Adrenal gland (tissue), 9 donors: ENCODE measurements at regions not wholly inside any gene's neighbourhood (a gene's known extent, or its start where the extent isn't known, plus 50 kb on each side); places are given as distances from the start of the nearest gene placed in this dataset.

ENCODE experiments used
- DNase-seq, 7 donors: peaks; one replicate each; pipeline ENCODE4 v3.0.0-alpha.2; 2019 to 2020
- H3K27ac ChIP-seq, 5 donors: fragments of 200-600 bp; sonication (generic) in 4 of 5; 1 replicate in 3 of 5; 2 replicates in 2 of 5; pipeline versions ENCODE4 v1.5.1 to v1.8.0; 2016 to 2020; ENCODE audit warnings: mild to moderate bottlenecking in 1 of 5
- H3K27me3 ChIP-seq: fragments of 200-600 bp; 2 replicates; pipeline ENCODE4 v1.8.0; 2021
- H3K36me3 ChIP-seq, 2 donors: fragments of 200-600 bp; replicated peaks in 1 of 2; 1 replicate in 1 of 2; 2 replicates in 1 of 2; pipeline versions ENCODE4 v1.5.1 to v1.8.0; 2018 to 2022
- H3K4me1 ChIP-seq, 2 donors: fragments of 200-600 bp; replicated peaks in 1 of 2; 1 replicate in 1 of 2; 2 replicates in 1 of 2; pipeline versions ENCODE4 v1.5.1 to v1.8.0; 2018 to 2021
- H3K4me3 ChIP-seq, 4 donors: fragments of 200-600 bp; sonication (generic) in 3 of 4; one replicate each; pipeline ENCODE4 v1.5.1; 2016 to 2018
- H3K9me3 ChIP-seq, 3 donors: fragments of 200-600 bp; sonication (generic) in 1 of 3; replicated peaks in 1 of 3; 1 replicate in 2 of 3; 2 replicates in 1 of 3; pipeline versions ENCODE4 v1.5.1 to v1.8.0; 2016 to 2021
- CTCF ChIP-seq, 6 experiments: fragments of 450-650 bp in 4 of 6; fragments of 200-600 bp in 2 of 6; sonication (generic) in 1 of 6; IDR thresholded peaks; 1 replicate in 5 of 6; 2 replicates in 1 of 6; pipeline versions ENCODE4 v1.5.1 to v1.8.0; 2016 to 2021; ENCODE audit warnings: antibody characterized with exemption in 6 of 6, mild to moderate bottlenecking in 2 of 6, moderate library complexity in 1 of 6
- POLR2A ChIP-seq, 2 donors: fragments of 450-650 bp; IDR thresholded peaks; one replicate each; pipeline ENCODE4 v1.6.1; 2017; ENCODE audit warnings: antibody characterized with exemption in 2 of 2, mild to moderate bottlenecking in 2 of 2, moderate library complexity in 1 of 2
- WGBS, 4 donors: extraction: QIAGEN DNeasy Blood & Tissue Kit in 2 of 4; methylation state at CpG; one replicate each; pipeline versions ENCODE4 v1.1.5 to v1.1.7; 2013 to 2017; 5-methylcytosine and 5-hydroxymethylcytosine counted together
- intact Hi-C, 2 donors: fragments of 100-400 bp; cut with DNase I; formaldehyde crosslinking; loops; one replicate each; pipeline versions ENCODE4 v1.14.1 to v1.15.0; 2022 to 2023
- donor health status: healthy with polysubstance abuse.
- donor health status: Bipolar disorder and iron deficiency.
- donor health status: DM: yes; HTN: yes; CAD: no.
- donor health status: DM: no; HTN: no; CAD: no.
- donor health status: DM: no; HTN: no; CAD: no.

GRCh38 chr9:6098431-6098830 lies 83.0 kb upstream of the RANBP6 start:
- intact Hi-C loops = no loop called here
- H3K27ac ChIP-seq = peak overlapping the region in 4 of 5 donors; percentile 29 to 83 (median 80)
- H3K4me3 ChIP-seq = no peak overlapping the region
- H3K9me3 ChIP-seq = no peaks in the 10 kb centered on the region
- no peaks in the 10 kb centered on the region for H3K36me3 ChIP-seq
- no peak for TF ChIP-seq POLR2A (IDR thresholded peaks at IDR 0.05)
- no peak for TF ChIP-seq CTCF (IDR thresholded peaks at IDR 0.05)
- peak in 3 of 7 donors; percentile 32 to 52 (median 36) for DNase-seq
- peaks cover 0 to 6% of the 10 kb centered on the region in 2 donors for H3K4me1 ChIP-seq
- no peaks in the 10 kb centered on the region for H3K27me3 ChIP-seq
- WGBS, 4 donors = 19 to 39% (median 25%) methylated on average over 1 of the region's 1 CpG

DNA sequence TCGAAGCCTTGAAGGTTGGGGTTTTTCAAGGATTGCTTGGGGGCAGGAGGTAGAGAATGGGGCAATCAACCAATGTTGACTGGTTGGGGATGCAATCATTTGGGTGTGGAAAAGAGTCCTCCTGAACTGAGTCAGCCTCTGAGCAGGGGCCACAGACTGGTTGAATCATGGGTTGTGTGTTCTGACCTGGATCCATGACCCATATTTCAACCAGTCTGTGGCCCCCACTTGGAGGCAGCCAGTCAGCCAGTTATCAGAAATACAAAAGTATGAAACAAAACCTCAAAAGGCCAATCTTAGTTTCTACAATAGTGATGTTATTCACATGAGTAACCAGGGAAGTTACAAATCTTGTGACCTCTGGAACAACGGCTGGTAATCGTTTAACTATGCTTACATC lies 81.4 kb upstream of the RANBP6 start:
- intact Hi-C loops = no loop called here
- 59 to 95% (median 67%) methylated on average over 3 of the region's 3 CpGs for WGBS, 4 donors
- H3K36me3 ChIP-seq = no peaks in the 10 kb centered on the region
- peaks cover 0 to 6% of the 10 kb centered on the region in 2 donors for H3K4me1 ChIP-seq
- no peak overlapping the region for H3K4me3 ChIP-seq
- no peaks in the 10 kb centered on the region for H3K9me3 ChIP-seq
- DNase-seq = peak in 1 of 7 donors; percentile 20
- no peak overlapping the region for H3K27ac ChIP-seq
- no peak for TF ChIP-seq CTCF (IDR thresholded peaks at IDR 0.05)
- no peaks in the 10 kb centered on the region for H3K27me3 ChIP-seq

DNA sequence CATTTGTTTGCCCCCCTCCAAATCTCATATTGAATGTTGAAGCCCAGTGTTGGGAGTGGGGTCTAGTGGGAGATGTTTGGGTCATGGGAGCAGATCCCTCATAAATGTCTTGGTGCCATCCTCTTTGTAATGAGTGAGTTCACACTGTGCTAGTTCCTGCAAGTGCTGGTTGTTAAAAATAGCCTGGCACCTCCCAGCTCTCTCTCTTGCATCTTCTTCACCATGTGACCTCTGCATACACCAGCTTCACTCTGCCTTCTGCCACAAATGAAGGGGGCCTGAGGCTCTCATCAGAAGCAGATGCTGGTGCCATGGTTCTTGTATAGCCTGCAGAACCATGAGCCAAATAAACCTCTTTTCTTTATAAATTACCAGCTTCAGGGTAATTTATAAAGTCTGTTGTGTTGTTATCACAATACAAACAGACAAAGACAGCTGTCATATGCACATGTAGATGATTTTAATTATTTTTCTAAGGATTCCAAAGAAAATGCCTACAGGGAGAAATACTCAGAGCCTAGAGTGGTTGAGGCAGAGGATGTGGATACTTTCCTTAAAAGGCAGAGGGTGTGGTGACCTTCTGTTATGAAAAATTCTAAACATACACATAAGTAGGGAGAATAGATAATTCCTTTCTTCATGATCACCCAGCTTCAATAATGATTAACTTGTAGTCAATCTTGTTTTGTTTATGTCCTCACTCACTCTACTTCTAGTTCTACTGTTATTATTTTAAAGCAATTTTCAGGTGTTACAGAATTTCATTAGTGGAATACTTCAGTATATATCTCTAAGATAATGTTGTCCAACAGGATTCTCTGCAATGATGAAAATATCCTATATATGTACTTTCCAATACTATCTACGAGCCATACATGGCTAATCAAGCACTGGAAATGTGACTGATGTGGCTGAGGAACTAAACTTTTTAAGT lies 75.1 kb upstream of the RANBP6 start:
- no peaks in the 10 kb centered on the region for H3K36me3 ChIP-seq
- H3K27ac ChIP-seq = no peak overlapping the region
- no peak for DNase-seq
- intact Hi-C loops = no loop called here
- TF ChIP-seq CTCF (IDR thresholded peaks at IDR 0.05) (no peak), POLR2A (IDR thresholded peaks at IDR 0.05) (no peak)
- no peaks in the 10 kb centered on the region for H3K4me1 ChIP-seq
- WGBS, 4 donors = 82 to 90% (median 85%) methylated on average over 1 of the region's 1 CpG
- no peaks in the 10 kb centered on the region for H3K9me3 ChIP-seq
- H3K27me3 ChIP-seq = no peaks in the 10 kb centered on the region
- H3K4me3 ChIP-seq = no peak overlapping the region

GRCh38 chr9:6089300-6089699 lies 73.9 kb upstream of the RANBP6 start:
- no peak for TF ChIP-seq POLR2A (IDR thresholded peaks at IDR 0.05)
- no peaks in the 10 kb centered on the region for H3K4me1 ChIP-seq
- H3K9me3 ChIP-seq = no peaks in the 10 kb centered on the region
- H3K36me3 ChIP-seq = no peaks in the 10 kb centered on the region
- no peak for DNase-seq
- H3K27ac ChIP-seq = no peak overlapping the region
- no peaks in the 10 kb centered on the region for H3K27me3 ChIP-seq
- WGBS, 4 donors = 68 to 89% (median 76%) methylated on average over 1 of the region's 1 CpG
- no peak overlapping the region for H3K4me3 ChIP-seq
- intact Hi-C loops = no loop called here
